Kidney epithelial cell (primary cell): ENCODE measurements at regions not wholly inside any gene's neighbourhood (a gene's known extent, or its start where the extent isn't known, plus 50 kb on each side); places are given as distances from the start of the nearest gene placed in this dataset.

Source experiments
- DNase-seq: peaks from one replicate; pipeline ENCODE4 v3.0.0-alpha.2; 2010; ENCODE audit warnings: low read depth
- H3K27me3 ChIP-seq: 2 replicates; pipeline ENCODE4 v1.6.0; 2011; ENCODE audit warnings: low read length; ENCODE audit not compliant: control insufficient read depth, insufficient read depth
- H3K36me3 ChIP-seq: 2 replicates; pipeline ENCODE4 v1.5.1; 2011; ENCODE audit warnings: low read length; ENCODE audit not compliant: control insufficient read depth, insufficient read depth
- H3K4me3 ChIP-seq: 2 replicates; pipeline ENCODE4 v1.5.1; 2011; ENCODE audit warnings: low read depth, mild to moderate bottlenecking, control low read depth, low read length
- TF ChIP-seq, protein P1 (sequence below): IDR thresholded peaks from 2 replicates; pipeline ENCODE4 v1.5.1; 2011; ENCODE audit warnings: mild to moderate bottlenecking, moderate library complexity, low read length, control low read depth, inconsistent platforms; ENCODE audit not compliant: insufficient read depth, poor library complexity, severe bottlenecking

DNA sequence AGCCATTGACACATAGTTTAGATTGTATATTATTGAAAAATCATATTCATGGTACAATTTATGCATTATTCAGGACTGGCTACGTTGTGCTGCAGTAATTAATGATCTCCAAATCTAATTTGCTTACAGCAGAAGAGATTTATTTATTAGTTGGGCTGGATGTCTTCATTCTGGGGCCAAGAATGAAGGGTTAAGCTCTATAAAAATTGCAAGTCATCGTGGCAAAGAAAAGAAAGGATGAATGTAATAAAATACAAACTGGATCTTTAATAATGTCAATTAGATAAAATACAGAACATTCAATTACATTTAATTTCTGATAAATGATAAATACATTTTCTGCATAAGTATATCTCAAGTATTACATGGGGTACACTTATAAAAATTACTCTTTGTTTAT, 151.8 kb upstream of the ANO5 start:
- no peak overlapping the region for H3K4me3 ChIP-seq
- TF ChIP-seq, protein P1, sequence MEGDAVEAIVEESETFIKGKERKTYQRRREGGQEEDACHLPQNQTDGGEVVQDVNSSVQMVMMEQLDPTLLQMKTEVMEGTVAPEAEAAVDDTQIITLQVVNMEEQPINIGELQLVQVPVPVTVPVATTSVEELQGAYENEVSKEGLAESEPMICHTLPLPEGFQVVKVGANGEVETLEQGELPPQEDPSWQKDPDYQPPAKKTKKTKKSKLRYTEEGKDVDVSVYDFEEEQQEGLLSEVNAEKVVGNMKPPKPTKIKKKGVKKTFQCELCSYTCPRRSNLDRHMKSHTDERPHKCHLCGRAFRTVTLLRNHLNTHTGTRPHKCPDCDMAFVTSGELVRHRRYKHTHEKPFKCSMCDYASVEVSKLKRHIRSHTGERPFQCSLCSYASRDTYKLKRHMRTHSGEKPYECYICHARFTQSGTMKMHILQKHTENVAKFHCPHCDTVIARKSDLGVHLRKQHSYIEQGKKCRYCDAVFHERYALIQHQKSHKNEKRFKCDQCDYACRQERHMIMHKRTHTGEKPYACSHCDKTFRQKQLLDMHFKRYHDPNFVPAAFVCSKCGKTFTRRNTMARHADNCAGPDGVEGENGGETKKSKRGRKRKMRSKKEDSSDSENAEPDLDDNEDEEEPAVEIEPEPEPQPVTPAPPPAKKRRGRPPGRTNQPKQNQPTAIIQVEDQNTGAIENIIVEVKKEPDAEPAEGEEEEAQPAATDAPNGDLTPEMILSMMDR: no peak
- DNase-seq: no peak
- H3K27me3 ChIP-seq: no peaks in the 10 kb centered on the region
- no peaks in the 10 kb centered on the region for H3K36me3 ChIP-seq

DNA sequence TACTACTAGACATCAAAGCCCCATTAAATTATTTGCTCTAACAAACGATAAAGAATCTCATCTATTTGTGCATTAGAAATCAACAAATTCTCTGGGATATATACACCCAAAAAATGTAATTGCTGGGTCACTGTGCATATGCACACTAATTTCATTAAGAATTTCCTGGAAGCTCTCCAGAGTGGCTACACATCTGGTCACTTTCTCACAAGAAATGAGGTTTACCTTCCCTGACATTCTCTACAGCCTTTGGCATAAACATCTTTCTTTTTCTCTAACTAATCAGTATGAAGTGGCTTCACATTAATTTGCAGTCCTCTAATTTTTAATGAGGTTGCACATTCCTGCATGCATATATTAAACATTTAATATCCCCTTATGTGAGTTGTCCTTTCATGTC, 150.8 kb upstream of the ANO5 start:
- no peaks in the 10 kb centered on the region for H3K27me3 ChIP-seq
- no peaks in the 10 kb centered on the region for H3K36me3 ChIP-seq
- no peak for DNase-seq
- TF ChIP-seq, protein P1: no peak
- no peak overlapping the region for H3K4me3 ChIP-seq

DNA sequence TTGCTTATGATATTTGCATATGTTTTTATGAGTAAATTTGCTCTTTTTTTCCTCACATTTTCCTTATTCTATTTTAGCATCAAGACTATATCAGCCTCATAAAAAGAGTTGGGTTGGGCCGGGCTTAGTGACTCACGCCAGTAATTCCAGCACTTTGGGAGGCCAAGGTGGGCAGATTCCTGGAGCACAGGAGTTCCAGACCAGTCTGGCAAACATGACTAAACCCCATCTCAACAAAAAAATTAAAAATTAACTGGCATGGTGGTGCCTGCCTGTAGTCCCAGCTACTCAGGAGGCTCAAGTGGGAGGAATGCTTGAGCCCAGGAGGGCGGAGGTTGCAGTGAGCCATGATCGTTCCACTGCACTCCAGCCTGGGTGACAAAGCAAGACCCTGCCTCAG, 148.8 kb upstream of the ANO5 start:
- H3K36me3 ChIP-seq: no peaks in the 10 kb centered on the region
- no peak overlapping the region for H3K4me3 ChIP-seq
- TF ChIP-seq, protein P1: no peak
- no peaks in the 10 kb centered on the region for H3K27me3 ChIP-seq
- peak; percentile 5 for DNase-seq

DNA sequence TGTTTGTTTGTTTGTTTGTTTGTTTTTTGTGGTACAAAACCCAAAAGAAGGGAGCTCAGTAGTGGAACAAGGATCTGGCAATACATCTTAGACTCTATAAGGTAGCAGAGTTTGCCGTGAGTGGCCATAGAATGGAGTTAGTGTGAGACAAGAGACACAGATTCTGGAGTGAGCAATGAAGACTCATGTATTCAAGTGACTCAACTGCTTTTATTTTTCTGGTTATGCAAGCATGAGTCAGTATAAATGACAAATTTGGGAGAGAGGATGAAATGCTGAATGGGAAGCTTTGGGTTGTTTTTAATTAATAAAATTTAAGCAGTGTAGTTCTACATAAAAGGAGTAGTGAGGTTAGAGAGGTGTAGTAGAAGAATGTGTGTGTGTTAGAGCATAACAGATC, 143.6 kb upstream of the ANO5 start:
- TF ChIP-seq, protein P1: no peak
- Histone ChIP-seq H3K4me3 (no peak overlapping the region), H3K27me3 (no peaks in the 10 kb centered on the region), H3K36me3 (no peaks in the 10 kb centered on the region)
- DNase-seq: no peak

DNA sequence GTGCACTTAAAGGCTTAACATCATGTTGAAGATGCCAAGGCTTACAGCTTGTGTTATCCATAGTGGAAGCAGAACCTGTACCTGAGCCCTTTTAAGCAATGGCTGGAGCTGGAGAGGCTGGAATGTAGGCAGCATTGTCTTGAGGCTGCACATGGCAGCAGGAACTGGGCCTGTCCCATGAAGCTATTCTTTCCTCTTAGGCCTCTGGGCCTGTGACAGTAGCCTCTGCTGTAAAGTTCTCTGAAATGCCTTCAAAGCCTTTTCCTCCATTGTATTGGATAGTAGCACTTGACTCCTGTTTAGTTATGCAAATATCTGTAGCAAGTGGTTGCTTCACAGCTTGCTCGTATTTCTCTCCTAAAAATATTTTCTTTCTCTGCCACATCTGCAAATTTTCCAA, 127.4 kb upstream of the ANO5 start:
- DNase-seq: no peak
- no peaks in the 10 kb centered on the region for H3K36me3 ChIP-seq
- H3K27me3 ChIP-seq: no peaks in the 10 kb centered on the region
- TF ChIP-seq, protein P1: no peak
- no peak overlapping the region for H3K4me3 ChIP-seq

DNA sequence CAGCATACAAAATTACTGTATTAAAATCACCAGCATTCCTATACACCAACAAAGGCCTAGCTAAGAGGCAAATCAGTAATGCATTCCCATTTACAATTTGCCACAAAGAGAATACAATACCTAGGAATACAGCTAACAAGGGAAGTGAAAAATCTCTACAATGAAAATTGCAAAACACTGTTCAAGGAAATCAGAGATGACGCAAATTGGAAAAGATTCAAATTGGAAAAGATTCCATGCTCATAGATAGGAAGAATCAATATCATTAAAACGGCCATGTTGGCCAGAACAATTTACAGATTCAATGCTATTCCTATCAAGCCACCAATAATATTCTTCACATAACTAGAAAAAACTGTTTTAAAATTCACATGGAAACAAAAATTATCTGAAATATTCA, 123.0 kb upstream of the ANO5 start:
- H3K4me3 ChIP-seq: no peak overlapping the region
- TF ChIP-seq, protein P1: no peak
- no peaks in the 10 kb centered on the region for H3K27me3 ChIP-seq
- no peaks in the 10 kb centered on the region for H3K36me3 ChIP-seq
- no peak for DNase-seq
